Gastroesophageal sphincter (tissue), 4 donors: ENCODE measurements at regions not wholly inside any gene's neighbourhood (a gene's known extent, or its start where the extent isn't known, plus 50 kb on each side); places are given as distances from the start of the nearest gene placed in this dataset.

Source experiments
- ATAC-seq: fragments of 150-250 bp; one replicate; pipeline ENCODE4 v1.9.1; 2016; ENCODE audit warnings: mild to moderate bottlenecking, moderate library complexity
- H3K27ac ChIP-seq, 4 donors: fragments of 200-600 bp; sonication (generic) in 3 of 4; 1 replicate in 3 of 4; 2 replicates in 1 of 4; pipeline ENCODE4 v1.5.1; 2016 to 2019
- H3K27me3 ChIP-seq: fragments of 200-600 bp; sonication (generic); one replicate; pipeline ENCODE4 v1.5.1; 2019
- H3K36me3 ChIP-seq, 2 donors: fragments of 200-600 bp; sonication (generic); one replicate each; pipeline ENCODE4 v1.5.1; 2019; ENCODE audit warnings: control low read depth in 1 of 2
- H3K4me1 ChIP-seq, 3 donors: fragments of 200-600 bp; sonication (generic); 1 replicate in 2 of 3; 2 replicates in 1 of 3; pipeline ENCODE4 v1.5.1; 2016 to 2019; ENCODE audit warnings: control low read depth in 2 of 3
- H3K4me3 ChIP-seq, 2 donors: fragments of 200-600 bp; sonication (generic); one replicate each; pipeline ENCODE4 v1.5.1; 2019; ENCODE audit warnings: mild to moderate bottlenecking in 1 of 2, moderate library complexity in 1 of 2
- H3K9me3 ChIP-seq, 3 donors: fragments of 200-600 bp; sonication (generic); one replicate each; pipeline ENCODE4 v1.5.1; 2017 to 2019; ENCODE audit warnings: control low read depth in 2 of 3
- EP300 ChIP-seq: sonication (generic); formaldehyde crosslinking; IDR thresholded peaks from one replicate; pipeline ENCODE4 v1.6.1; 2017; ENCODE audit warnings: antibody characterized with exemption, mild to moderate bottlenecking
- POLR2A ChIP-seq, 2 donors: fragments of 450-650 bp; IDR thresholded peaks; one replicate each; pipeline ENCODE4 v1.6.1; 2017; ENCODE audit warnings: antibody characterized with exemption in 2 of 2, mild to moderate bottlenecking in 2 of 2, moderate library complexity in 1 of 2
- POLR2AphosphoS5 ChIP-seq: sonication (generic); formaldehyde crosslinking; IDR thresholded peaks from one replicate; pipeline ENCODE4 v1.6.1; 2017; ENCODE audit warnings: antibody characterized with exemption
- WGBS, 2 donors: methylation state at CpG; one replicate each; pipeline ENCODE4 v1.1.5; 2018; ENCODE audit warnings: low coverage in 1 of 2; 5-methylcytosine and 5-hydroxymethylcytosine counted together
- TF ChIP-seq, protein P1 (sequence below), 4 experiments: fragments of 200-600 bp in 2 of 4; fragments of 450-650 bp in 2 of 4; sonication (generic) in 1 of 4; IDR thresholded peaks; one replicate each; pipeline ENCODE4 v1.5.1; 2017 to 2019; ENCODE audit warnings: antibody characterized with exemption in 4 of 4, mild to moderate bottlenecking in 2 of 4, moderate library complexity in 2 of 4

DNA sequence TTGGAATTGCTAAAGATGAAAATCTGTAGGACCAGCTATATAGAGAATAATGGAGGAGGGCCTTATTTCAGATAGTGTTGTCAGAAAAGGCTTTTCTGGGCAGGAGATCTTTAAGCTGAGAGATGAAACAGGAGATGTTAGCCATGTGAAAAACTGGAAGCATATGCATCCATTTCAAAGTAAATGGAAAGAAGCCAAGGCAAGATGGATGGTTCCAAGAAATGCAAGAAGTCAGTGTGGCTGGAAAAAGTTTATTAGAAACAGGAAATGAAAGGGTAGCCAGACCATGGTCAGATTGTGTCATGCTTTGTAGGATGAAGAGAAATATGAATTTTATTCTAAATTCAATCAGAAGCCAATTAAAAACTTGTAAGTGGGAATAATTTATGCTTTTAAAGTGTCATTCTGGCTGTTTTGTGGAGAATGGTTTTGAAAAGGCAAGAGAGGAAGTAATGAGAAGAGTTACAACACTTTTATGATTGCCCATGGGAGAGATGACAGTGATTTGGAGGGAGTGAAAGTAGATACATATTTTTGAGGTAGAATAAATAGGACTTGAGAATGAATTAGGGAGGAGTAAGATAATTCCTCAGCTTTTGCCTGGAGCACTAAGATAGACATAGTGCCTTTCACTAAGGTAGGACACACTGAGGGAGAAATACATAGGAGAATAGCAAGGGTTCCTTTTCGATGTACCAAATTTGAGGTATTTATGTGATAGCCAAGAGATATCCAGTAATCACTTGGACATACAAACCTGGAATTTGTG lies 620.1 kb downstream of the HTR1B start:
- Histone ChIP-seq H3K27me3 (no peaks in the 10 kb centered on the region), H3K36me3 (no peaks in the 10 kb centered on the region), H3K27ac (no peak overlapping the region), H3K4me3 (no peak overlapping the region), H3K9me3 (no peaks in the 10 kb centered on the region), H3K4me1 (no peaks in the 10 kb centered on the region)
- TF ChIP-seq POLR2AphosphoS5 (no peak), POLR2A (IDR thresholded peaks at IDR 0.05) (no peak), EP300 (no peak)
- TF ChIP-seq, protein P1, sequence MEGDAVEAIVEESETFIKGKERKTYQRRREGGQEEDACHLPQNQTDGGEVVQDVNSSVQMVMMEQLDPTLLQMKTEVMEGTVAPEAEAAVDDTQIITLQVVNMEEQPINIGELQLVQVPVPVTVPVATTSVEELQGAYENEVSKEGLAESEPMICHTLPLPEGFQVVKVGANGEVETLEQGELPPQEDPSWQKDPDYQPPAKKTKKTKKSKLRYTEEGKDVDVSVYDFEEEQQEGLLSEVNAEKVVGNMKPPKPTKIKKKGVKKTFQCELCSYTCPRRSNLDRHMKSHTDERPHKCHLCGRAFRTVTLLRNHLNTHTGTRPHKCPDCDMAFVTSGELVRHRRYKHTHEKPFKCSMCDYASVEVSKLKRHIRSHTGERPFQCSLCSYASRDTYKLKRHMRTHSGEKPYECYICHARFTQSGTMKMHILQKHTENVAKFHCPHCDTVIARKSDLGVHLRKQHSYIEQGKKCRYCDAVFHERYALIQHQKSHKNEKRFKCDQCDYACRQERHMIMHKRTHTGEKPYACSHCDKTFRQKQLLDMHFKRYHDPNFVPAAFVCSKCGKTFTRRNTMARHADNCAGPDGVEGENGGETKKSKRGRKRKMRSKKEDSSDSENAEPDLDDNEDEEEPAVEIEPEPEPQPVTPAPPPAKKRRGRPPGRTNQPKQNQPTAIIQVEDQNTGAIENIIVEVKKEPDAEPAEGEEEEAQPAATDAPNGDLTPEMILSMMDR (IDR thresholded peaks at IDR 0.05), result no peak
- 0% methylated on average over 1 of the region's 1 CpG; no CpG with 5 or more reads in 1 of the 2 donors for WGBS, 2 donors
- no peak for ATAC-seq

DNA sequence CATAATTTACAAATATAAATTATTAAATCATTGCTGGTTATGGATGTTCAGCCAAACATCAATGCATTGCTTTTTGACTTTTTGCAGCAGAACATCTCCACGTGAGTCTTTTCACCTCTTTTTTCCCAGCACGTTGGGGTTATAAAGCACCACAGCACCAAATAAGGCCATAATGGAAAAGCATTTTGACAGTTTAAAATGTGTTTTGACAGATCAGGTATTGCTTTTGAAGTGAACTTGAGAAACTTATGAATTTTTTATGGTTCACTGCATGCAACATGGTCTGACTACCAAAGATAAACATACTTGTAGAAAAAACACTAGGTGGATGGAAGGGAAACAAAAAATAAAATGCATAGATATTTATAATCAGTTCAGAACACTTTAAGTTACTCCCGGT lies 622.4 kb downstream of the HTR1B start:
- TF ChIP-seq EP300 (no peak), POLR2AphosphoS5 (no peak), POLR2A (IDR thresholded peaks at IDR 0.05) (no peak)
- TF ChIP-seq, protein P1 (IDR thresholded peaks at IDR 0.05), result no peak
- ATAC-seq, result no peak

DNA sequence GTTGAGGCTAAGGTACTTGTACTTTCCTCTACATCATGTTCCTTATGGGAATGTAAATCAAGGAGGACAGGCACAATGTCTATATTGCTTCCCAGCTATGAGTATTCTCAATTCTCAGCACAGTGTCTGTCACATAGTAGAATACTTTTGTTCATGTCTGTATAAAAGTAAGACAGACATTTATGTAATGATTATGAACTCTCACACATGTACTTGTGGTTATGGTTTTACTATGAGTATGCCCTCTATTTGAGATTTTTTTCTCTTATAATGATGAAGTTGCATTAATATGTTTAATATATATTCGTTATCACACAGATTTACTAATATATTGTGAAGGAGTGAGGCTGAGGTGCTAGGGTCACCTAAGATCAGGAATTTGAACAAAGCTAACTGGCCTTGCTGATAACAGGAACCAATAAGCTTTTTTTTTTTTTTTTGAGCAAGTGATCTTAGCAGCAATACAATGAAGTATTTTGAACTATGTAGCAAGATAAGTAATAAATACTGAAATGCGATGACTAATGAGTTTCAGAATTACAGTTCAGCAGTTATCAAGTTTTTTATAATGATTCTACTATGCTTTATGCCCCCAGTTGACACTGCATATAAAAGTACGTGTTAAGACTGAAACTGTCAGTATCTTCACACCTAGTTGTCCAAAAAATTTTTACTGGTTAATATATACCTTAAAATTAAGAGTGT lies 623.1 kb downstream of the HTR1B start:
- no peak overlapping the region for H3K4me3 ChIP-seq
- no peaks in the 10 kb centered on the region for H3K9me3 ChIP-seq
- H3K36me3 ChIP-seq, result no peaks in the 10 kb centered on the region
- TF ChIP-seq, protein P1 (IDR thresholded peaks at IDR 0.05), result no peak
- no peak for TF ChIP-seq EP300
- TF ChIP-seq POLR2A (IDR thresholded peaks at IDR 0.05), result no peak
- no peak for TF ChIP-seq POLR2AphosphoS5
- ATAC-seq, result no peak
- no peaks in the 10 kb centered on the region for H3K27me3 ChIP-seq
- WGBS, 2 donors, result 79 to 87% methylated on average over 3 of the region's 3 CpGs
- H3K4me1 ChIP-seq, result no peaks in the 10 kb centered on the region
- H3K27ac ChIP-seq, result no peak overlapping the region

More for the DNA sequence above, 622.4 kb downstream of the HTR1B start:
- Histone ChIP-seq H3K4me1 (no peaks in the 10 kb centered on the region), H3K36me3 (no peaks in the 10 kb centered on the region), H3K27ac (no peak overlapping the region), H3K9me3 (no peaks in the 10 kb centered on the region), H3K4me3 (no peak overlapping the region), H3K27me3 (no peaks in the 10 kb centered on the region)
- WGBS, 2 donors, result 52 to 68% methylated on average over 3 of the region's 3 CpGs

DNA sequence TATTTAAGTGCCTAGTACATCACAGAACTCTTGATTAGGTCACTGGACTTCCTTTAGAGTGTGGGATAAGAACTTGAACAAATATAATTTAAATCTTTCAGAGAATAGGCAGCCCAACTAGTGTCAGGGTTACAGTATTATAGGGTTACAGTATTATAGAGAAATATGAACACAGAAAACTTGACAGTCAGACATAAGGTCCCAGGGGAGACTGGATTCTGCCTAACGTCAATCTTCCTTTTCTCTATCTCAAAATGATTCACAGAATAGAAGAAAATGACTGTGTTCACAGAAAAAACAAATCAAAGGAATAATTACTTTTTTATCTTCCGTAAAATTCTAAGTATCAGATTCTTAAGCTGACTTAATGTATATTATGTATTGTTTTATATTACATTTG lies 623.8 kb downstream of the HTR1B start:
- H3K27ac ChIP-seq, result no peak overlapping the region
- 69 to 81% methylated on average over 2 of the region's 2 CpGs for WGBS, 2 donors
- H3K4me1 ChIP-seq, result no peaks in the 10 kb centered on the region
- ATAC-seq, result no peak
- no peak overlapping the region for H3K4me3 ChIP-seq
- no peaks in the 10 kb centered on the region for H3K36me3 ChIP-seq
- TF ChIP-seq POLR2A (IDR thresholded peaks at IDR 0.05) (no peak), POLR2AphosphoS5 (no peak), EP300 (no peak)
- TF ChIP-seq, protein P1 (IDR thresholded peaks at IDR 0.05), result no peak
- no peaks in the 10 kb centered on the region for H3K27me3 ChIP-seq
- H3K9me3 ChIP-seq, result no peaks in the 10 kb centered on the region

DNA sequence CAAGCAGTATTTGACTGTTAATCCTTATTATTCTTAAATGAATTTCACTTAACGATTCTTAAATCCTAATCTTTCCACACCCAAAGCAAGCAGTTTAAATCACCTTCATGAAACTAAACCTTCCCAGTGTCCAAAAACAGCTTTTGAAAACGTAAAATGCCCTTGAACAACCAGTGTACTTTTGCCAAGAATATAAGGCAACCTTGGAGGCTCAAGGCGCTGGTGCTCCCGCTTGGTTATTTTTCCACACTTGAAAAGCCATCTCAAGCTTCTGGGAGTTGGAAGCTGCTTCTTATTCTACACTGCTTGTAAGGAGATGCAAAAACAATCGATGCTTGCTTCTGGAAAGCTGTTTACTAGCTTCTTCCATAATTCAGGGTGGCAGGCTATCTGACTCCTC lies 625.7 kb downstream of the HTR1B start:
- no peak overlapping the region for H3K27ac ChIP-seq
- H3K27me3 ChIP-seq, result no peaks in the 10 kb centered on the region
- no peaks in the 10 kb centered on the region for H3K4me1 ChIP-seq
- 78 to 85% methylated on average over 4 to 5 of the region's 5 CpGs for WGBS, 2 donors
- H3K4me3 ChIP-seq, result no peak overlapping the region
- no peaks in the 10 kb centered on the region for H3K36me3 ChIP-seq
- no peak for TF ChIP-seq POLR2A (IDR thresholded peaks at IDR 0.05)
- TF ChIP-seq POLR2AphosphoS5, result no peak
- TF ChIP-seq, protein P1 (IDR thresholded peaks at IDR 0.05), result no peak
- no peak for TF ChIP-seq EP300
- no peaks in the 10 kb centered on the region for H3K9me3 ChIP-seq
- no peak for ATAC-seq
